HG02884 (cell line): ENCODE measurements at regions not wholly inside any gene's neighbourhood (a gene's known extent, or its start where the extent isn't known, plus 50 kb on each side); places are given as distances from the start of the nearest gene placed in this dataset.
A peak's percentile ranks its signal among the peaks of the same experiment; 100 is the strongest.

Experiments
- ATAC-seq: cut with Tn5 transposase; IDR thresholded peaks from one replicate; pipeline ENCODE4 v1.9.1; 2021; ENCODE audit warnings: mild to moderate bottlenecking, moderate library complexity; ENCODE audit not compliant: unreplicated experiment

DNA sequence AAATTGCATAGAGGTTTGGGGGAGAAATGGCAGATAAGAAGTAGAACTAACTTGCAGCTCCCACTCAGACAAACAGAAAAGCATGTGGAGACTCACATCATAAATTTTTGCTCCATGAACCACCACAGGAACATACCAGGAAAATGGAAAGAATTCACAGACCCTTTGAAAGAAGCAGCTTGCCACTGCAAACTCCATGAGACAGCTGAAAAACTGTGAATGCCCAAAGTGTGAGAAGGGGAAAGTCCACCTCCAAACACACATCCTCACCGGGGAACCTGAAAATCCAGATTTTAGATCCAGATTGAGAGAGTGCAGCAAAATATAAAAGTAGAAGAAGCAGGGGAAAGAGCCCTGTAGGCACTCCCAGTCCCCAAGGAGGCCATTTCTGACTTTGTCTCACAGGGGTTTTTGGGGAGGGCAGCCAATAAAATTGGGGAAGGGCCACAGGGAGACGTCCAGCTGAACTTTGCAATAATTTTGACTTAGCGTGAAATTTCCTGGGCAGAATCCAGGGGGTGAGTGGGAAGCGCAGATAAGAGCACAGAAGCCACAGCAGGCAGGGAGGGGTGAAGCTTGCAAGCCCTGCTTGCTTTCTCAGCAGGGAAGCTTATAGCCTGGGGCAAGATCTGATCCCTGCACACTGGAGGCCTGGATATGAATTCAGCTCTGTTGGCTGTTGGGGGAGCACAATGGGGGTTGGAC lies 183.4 kb upstream of the UBE2E2 start:
- ATAC-seq = no peak

- ATAC-seq = no peak
Observed at GRCh38 chr3:23028294-23028693, 174.8 kb upstream of the UBE2E2 start.

- no peak for ATAC-seq
Observed at GRCh38 chr3:23029001-23029400, 174.1 kb upstream of the UBE2E2 start.

DNA sequence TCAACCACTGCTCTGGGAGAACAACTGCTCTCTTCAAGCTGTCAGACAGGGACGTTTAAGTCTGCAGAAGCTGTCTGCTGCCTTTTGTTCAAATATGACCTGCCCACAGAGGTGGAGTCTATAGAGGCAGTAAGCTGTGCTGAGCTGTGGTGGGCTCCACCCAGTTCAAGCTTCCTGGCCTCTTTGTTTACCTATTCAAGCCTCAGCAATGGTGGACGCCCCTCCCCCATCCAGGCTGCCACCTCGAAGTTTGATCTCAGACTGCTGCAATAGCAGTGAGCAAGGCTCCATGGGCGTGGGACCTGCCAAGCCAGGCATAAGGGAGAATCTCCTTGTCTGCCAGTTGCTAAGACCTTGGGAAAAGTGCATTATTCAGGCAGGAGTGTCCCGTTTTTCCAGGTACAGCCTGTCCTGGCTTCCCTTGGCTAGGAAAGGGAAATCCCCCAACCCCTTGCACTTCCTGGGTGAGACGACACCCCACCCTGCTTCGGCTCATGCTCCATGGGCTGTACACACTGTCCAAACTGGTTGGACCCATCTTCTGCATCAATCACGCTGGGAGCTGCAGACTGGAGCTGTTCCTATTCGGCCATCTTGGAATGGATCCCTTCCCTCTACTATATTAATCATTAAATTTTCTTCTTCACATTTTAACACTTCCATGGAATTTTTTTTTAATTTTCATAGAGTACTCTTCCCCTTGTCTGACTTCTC lies 167.0 kb upstream of the UBE2E2 start:
- ATAC-seq = no peak

- ATAC-seq = peak; percentile 91
Observed at GRCh38 chr3:23036728-23037127, 166.4 kb upstream of the UBE2E2 start.

DNA sequence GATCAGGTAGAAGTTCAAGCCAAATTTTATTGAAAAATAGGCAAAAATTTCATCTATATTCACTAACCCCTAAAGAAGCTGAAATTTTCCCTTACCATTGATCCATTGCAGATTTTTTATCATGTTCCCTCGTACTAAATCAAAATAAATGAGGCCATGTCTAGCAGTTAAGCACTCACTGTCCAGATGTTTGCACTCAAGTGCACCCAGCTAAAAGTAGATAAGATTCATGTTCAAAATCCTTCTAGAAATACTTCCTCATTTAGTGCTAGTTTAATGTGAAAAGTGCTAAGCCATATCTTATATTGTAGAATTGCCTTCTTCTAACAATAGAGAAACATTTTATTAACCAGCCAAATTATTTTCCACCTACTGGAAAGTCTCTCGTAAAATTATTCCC lies 164.7 kb upstream of the UBE2E2 start:
- no peak for ATAC-seq

- no peak for ATAC-seq
Observed at GRCh38 chr3:23041918-23042696, 161.0 kb upstream of the UBE2E2 start.

DNA sequence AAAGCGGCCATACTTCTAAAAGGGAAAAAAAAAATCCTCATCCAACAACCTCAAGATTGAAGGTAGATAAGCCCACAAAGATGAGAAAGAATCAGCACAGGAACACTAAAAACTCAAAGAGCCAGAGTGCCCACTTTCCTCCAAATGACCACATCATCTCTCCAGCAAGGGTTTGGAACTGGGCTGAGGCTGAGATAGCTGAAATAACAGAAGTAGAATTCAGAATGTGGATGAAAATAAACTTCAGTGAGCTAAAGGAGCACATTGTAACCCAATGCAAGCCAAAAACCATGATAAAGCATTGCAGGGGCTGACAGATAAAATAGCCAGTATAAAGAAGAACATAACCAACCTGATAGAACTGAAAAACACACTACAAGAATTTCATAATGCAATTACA lies 158.7 kb upstream of the UBE2E2 start:
- ATAC-seq = no peak

DNA sequence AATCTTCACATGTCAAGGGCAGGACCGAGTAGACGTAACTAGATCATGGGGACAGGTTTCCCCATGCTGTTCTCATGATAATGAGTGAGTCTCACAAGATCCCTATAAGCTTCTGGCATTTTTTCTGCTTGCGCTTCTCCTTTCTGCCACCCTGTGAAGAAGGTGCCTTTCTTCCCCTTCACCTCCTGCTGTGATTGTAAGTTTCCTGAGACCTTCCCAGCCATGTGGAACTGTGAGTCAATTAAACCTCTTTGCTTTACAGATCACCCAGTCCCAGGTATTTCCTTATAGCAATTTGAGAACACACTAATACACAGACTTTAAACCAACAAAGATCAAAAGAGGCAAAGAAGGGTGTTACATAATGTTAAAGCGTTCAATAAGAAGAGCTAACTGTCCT lies 156.6 kb upstream of the UBE2E2 start:
- no peak for ATAC-seq

GRCh38 chr3:23051240-23052140 lies 151.6 kb upstream of the UBE2E2 start:
- no peak for ATAC-seq

DNA sequence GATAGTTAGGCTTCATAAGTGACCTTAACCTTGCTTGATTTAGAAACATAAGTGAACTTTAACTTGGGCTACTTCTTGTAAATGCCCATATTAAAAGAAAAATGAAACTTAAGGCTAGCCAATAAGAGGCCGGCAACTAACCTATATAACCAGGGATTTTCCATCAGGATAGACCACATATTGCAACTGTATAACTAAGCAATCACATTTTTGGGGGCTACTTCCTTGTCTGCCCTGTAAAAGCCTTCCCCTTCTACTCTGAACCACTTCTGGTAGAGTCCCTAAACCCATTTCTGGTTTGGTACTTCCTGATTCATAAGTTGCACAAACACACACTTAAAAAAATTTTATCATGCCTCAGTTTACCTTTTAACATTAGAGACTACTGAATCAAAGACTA lies 150.9 kb upstream of the UBE2E2 start:
- ATAC-seq = no peak

DNA sequence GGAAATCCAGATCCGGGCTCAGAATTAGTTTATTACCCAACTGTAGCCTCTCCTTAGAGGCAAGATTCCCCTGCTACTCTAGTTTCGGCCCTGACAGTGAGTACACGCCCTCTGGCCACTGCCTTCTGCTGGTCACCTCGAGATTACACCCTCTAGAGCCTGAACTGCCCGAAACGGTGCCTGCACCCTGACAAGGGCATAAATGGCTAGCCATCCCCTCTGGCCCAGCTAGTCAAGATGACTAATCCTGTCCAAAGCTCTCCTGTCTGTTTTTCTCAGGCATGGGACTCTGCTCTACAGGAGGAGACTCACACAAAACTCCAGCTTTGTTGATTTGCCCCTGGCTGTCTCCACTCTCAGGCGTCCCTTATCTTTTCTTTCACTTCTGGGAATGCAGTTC lies 150.5 kb upstream of the UBE2E2 start:
- ATAC-seq = no peak

- peak; percentile 92 for ATAC-seq
Observed at GRCh38 chr3:23055733-23056376, 147.3 kb upstream of the UBE2E2 start.

GRCh38 chr3:23062582-23062981 lies 140.5 kb upstream of the UBE2E2 start:
- no peak for ATAC-seq

DNA sequence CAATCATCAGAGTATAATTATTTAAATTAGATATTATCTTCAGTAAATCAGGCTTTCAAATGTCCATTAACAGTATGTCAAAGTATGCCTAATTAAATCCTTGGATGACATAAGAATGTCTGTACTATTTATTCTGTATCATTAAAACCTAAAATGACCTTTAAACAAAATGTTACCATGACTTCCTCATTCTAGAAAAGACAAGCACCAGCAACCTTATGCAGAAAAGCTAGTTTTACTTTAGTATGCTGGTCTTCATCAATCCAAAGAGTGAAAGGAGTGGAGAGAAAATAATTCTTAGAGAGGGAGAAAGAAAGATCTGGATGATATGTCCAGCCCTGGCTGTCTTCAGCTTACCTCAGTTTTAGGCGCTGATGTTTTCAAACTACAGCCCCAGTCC lies 140.1 kb upstream of the UBE2E2 start:
- ATAC-seq = no peak

- no peak for ATAC-seq
Observed at GRCh38 chr3:23067116-23067515, 136.0 kb upstream of the UBE2E2 start.

- no peak for ATAC-seq
Observed at GRCh38 chr3:23068016-23068728, 135.0 kb upstream of the UBE2E2 start.

DNA sequence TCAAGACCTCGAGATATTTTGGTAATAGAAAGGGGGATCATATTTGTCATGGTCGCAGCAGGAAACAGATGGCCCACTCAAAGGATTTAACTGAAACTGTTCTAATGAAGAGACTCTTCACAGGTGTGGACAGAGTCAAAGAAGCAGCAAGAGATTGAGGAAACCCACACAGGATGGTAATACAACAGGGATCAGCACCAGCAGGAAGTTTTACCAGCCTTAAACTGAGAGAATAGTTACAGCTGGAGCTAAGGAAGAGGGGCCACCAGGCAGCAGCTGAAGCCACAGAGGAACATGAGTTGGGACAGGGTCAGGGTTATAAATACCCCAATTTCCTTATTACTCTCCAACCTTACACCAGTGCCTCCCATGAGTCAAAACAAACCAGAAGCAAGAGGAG lies 131.8 kb upstream of the UBE2E2 start:
- ATAC-seq = peak; percentile 38

- peak; percentile 79 for ATAC-seq
Observed at GRCh38 chr3:23071758-23072157, 131.4 kb upstream of the UBE2E2 start.

GRCh38 chr3:23072693-23073092 lies 130.4 kb upstream of the UBE2E2 start:
- no peak for ATAC-seq
